H1 (cell line): ENCODE measurements at regions not wholly inside any gene's neighbourhood (a gene's known extent, or its start where the extent isn't known, plus 50 kb on each side); places are given as distances from the start of the nearest gene placed in this dataset.

Experiments
- CREB1 ChIP-seq: IDR thresholded peaks from 2 replicates; pipeline ENCODE4 v1.6.1; 2012; ENCODE audit warnings: inconsistent platforms
- EP300 ChIP-seq, 2 experiments: IDR thresholded peaks; 1 replicate in 1 of 2; 2 replicates in 1 of 2; pipeline ENCODE4 v1.6.1; 2011 to 2012; ENCODE audit warnings: low read depth in 2 of 2, low read length in 2 of 2, mild to moderate bottlenecking in 2 of 2, borderline replicate concordance in 1 of 2, inconsistent platforms in 1 of 2, moderate library complexity in 1 of 2
- TEAD4 ChIP-seq: IDR thresholded peaks from 2 replicates; pipeline ENCODE4 v1.6.1; 2012; ENCODE audit warnings: low read depth, low read length, inconsistent platforms, mixed read lengths
- TF ChIP-seq, protein P1 (sequence below): IDR thresholded peaks from 2 replicates; pipeline ENCODE4 v1.6.1; 2012; ENCODE audit warnings: inconsistent platforms

DNA sequence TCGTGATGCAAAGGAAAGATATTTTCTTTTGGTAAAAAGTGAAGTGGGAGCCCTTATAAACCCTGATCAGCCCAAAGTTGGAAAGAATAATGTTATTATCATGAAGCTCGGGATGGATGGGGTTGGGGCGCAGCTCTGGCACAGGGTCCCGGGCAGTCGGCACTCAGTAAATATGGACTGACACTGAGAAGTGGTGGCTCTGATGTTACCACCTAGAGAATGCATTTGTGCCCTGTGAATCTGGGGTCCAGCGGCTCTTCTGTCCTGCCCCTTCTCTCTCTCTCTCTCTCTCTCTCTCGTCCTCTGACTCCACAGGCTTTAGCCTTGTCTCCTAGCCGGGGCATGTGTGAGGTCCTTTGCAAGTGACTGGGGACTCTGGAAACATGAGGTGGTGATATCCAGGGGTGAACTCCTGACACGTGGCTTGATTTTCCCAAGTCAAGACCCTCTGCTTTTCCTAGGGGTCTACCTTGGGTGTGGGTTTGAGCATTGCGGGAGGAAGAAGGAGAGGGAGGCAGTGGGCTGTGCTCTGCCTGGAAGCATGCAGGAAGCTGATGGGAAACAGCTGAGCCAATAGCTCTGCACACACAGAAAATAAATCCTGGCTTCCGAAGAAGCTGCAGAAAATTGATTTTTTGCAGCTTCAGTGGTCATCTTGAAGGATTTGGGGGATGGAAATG, 162.7 kb downstream of the MACROH2A1 start (continued):
- TF ChIP-seq EP300 (IDR thresholded peaks at IDR 0.05; ENCODE audit: borderline replicate concordance in 1 of 2, low read depth in 2 of 2, low read length in 2 of 2), result no peak
- TF ChIP-seq CREB1, result no peak
- TF ChIP-seq, protein P1, sequence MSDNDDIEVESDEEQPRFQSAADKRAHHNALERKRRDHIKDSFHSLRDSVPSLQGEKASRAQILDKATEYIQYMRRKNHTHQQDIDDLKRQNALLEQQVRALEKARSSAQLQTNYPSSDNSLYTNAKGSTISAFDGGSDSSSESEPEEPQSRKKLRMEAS, result no peak
- no peak for TF ChIP-seq TEAD4
